HG03175 (cell line): ENCODE measurements at regions not wholly inside any gene's neighbourhood (a gene's known extent, or its start where the extent isn't known, plus 50 kb on each side); places are given as distances from the start of the nearest gene placed in this dataset.

ENCODE experiments used
- ATAC-seq: cut with Tn5 transposase; IDR thresholded peaks from one replicate; pipeline ENCODE4 v1.9.1; 2021; ENCODE audit warnings: mild to moderate bottlenecking, moderate library complexity; ENCODE audit not compliant: unreplicated experiment

DNA sequence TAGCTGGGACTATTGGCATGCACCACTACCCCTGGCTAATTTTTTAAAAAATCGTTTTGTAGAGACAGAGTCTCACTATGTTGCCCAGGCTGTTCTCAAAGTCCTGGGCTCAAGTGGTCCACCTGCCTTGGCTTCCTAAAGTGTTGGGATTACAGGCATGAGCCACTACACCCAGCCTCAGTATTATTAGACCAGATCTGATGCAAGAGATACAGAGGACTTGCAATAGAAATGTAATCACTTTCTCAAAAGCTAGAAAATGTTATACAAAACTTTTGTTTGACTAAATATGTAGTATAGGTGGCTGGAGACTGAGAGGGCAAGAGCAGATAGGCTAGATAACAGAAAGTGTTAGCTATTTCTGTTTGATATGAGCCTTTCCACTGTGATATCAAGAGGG lies 531.9 kb downstream of the SOX2 start:
- no peak for ATAC-seq

DNA sequence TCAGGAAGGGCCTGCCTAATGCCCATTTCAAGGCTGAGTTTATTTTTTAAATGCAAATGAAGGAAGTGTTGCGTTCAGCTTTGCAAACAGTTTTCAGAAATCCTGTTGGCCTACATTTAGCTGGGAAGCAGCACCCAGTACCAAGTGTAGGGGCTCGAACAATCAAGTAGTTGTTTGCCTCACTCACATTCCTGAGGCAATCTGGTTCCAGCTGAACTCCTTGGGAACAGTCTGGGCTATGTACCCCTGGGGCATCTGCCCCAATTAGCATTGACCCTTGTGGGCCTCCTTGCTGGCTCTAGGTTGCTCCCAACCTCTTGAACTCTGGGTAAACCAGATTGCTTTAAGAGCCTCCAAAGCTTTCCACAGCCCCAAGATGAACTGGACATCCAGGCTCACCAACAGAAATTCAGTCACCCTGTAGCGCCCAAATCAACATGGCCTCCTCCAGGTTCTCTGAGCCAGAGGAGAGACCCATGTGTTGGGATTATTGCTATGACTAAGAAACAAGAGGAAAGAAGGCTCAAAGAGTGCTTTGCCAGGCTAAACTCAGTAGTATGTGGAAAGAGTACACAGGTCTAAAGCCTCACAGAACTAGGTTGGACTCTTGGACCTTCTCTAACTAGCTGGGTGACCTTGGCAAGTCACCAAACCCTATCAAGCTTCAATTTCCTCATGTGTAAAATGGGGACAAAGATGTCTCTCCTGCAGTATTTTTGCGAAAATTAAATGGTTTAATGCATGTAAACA lies 532.7 kb downstream of the SOX2 start:
- no peak for ATAC-seq

DNA sequence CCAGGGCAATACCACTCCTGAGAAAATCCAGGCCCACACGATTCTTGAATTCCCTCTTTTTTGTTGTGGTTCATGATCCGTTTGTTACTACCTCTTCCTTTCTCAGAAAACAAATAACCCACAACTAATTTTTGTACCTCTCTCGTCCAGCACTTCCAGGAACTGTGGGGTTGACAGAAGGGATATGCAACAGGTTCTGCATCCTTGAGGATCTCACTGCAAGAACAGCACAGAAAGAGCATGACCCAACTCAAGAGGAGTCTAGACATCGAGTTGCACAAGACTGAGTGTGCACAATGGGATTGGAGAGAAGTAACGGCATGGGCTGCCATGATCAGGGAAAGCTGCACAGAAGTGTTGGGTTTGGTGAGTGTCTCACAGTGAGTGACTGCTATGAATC lies 533.3 kb downstream of the SOX2 start:
- no peak for ATAC-seq

- no peak for ATAC-seq
Measured at GRCh38 chr3:182246870-182247269, 535.1 kb downstream of the SOX2 start.

GRCh38 chr3:182248349-182248880 lies 536.7 kb downstream of the SOX2 start:
- ATAC-seq, result no peak

DNA sequence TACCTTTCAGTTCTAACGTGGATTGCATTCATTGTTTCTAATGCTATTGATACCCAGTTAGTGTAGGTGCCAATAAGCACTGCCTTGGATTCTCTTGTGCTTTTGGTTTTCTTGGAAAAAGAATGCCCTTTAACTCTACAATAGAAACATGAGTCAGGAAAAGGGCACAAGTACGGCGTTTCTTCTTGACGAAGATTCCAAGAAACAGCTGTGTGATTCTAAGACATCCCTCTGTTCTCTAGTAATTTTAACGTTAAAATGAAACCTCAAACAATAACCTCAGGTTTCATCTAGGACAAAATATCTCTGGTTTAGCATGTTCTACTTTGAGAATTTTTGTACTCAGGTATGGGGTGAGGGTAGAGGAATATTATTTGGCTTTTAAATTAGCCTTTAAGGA lies 540.5 kb upstream of the ATP11B start:
- no peak for ATAC-seq

- no peak for ATAC-seq
Measured at GRCh38 chr3:182255158-182255557, 538.1 kb upstream of the ATP11B start.

DNA sequence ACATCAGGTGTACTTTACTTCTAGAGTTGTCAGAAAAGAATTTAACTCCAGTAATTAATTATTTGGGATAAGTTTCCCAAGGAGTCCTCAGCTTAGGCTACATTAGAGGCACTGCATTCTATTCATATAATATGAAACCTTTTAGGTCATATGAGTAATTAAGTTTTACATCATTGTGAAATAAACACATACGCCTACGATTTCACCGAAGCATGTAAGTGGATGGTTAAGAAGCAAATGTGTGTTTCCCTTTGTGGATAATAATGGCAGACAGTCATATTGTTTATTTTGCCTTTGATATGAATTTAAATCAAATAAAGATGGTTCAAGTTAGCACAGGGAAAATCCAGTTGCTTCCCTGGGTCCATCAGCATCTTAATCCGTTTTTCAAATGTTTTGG lies 535.9 kb upstream of the ATP11B start:
- no peak for ATAC-seq

- ATAC-seq, result no peak
Measured at GRCh38 chr3:182258538-182259177, 534.6 kb upstream of the ATP11B start.

DNA sequence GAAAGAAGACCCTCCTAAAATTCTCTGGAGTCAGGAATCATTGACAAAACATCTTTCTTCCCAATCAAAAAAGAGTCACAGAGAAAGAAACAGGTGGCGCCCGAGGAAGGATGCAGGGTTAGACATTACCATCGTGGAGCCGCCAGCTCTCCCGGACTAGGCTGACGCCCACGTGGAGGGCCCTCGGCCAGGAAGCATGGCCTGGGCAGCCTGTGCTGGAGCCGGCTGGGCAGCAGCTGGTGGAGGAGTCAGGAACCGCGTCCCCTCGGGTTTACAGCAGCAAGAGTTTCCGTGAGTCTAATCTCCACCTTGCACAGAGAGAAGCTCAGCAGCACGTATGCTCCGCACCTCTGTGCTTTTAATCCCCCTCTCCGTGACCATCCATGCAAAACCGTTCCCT lies 533.7 kb upstream of the ATP11B start:
- ATAC-seq, result no peak

- ATAC-seq, result no peak
Measured at GRCh38 chr3:182261041-182261440, 532.3 kb upstream of the ATP11B start.

- no peak for ATAC-seq
Measured at GRCh38 chr3:182268711-182269110, 524.6 kb upstream of the ATP11B start.

GRCh38 chr3:182276512-182276911 lies 516.8 kb upstream of the ATP11B start:
- ATAC-seq, result no peak

DNA sequence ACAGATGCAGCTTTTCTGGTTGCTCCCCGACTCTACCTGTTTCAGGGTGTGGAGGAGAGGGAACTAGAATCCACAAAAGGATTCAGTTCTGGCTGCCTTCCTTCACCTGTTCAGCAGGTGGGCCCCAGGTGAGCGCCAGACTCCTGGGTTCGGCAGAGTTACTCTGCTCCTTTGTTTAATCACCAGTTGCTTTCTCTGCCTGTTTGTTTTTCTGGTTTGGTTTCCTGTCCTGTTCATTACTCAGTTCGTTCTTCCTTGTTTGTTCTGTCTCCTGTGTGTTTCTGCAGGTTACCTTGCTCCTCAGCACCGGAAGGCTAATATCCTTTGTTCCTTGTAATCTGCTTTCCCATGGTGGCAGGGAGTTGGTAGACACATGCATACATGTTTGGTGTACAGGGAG lies 508.5 kb upstream of the ATP11B start:
- ATAC-seq, result no peak

GRCh38 chr3:182292591-182292990 lies 500.7 kb upstream of the ATP11B start:
- ATAC-seq, result no peak

DNA sequence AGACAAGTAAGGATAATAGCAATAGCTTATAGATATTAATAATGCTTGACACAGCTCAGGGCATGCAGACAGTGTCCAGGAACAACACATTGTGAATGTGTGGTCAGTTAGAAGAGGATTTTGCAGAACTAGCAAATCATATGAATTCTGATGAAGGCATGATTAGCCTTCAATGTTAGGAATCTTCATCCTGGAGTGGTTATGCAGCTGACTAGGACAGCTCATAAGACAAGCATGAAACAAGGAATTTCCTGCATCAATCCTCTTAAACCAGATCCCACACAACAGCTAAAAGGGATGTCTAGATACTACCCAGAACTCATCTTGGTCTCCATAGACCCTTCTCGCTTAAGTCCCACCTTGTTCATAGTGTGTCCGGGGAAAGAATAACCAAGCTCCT lies 499.0 kb upstream of the ATP11B start:
- no peak for ATAC-seq

DNA sequence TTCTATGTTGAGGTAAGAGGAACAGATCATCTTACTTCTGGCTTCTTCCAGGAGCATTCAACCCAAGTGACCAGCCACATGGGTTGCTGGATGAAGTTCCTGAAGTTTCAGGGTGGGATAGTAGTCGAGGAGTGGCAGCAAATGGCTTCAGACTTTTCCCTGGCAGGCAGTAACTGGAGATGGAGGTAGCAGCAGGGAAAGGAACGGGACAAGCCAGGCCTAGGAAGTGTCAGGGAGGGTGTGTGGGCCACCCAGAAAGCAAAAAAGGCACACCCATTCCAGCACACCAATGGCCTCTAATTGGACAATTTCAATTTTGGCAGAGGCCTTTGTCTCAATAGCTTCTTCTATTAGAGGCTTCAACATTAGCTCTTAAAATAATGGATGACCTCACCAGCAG lies 498.6 kb upstream of the ATP11B start:
- ATAC-seq, result no peak

DNA sequence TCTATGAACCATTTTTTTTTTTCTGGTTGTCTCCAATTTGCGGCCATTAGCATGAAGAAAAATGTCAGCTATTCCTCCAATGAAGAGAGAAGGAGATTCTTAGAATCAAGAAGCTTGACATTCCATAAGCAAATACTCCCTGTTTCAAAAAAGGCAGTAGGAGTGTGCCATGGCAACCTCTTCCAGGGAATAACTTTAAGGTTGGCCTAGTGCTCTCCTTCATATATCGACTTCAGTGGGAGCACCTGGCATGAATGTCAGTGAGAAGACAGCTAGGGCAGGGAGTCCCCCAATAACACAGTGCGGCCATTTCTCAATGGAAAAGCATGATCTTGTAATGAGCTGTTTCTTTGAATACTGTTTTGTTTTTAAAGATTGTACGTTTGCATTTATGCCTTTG lies 493.0 kb upstream of the ATP11B start:
- no peak for ATAC-seq

- no peak for ATAC-seq
Measured at GRCh38 chr3:182303169-182303568, 490.1 kb upstream of the ATP11B start.

- ATAC-seq, result no peak
Measured at GRCh38 chr3:182305881-182306665, 487.2 kb upstream of the ATP11B start.

DNA sequence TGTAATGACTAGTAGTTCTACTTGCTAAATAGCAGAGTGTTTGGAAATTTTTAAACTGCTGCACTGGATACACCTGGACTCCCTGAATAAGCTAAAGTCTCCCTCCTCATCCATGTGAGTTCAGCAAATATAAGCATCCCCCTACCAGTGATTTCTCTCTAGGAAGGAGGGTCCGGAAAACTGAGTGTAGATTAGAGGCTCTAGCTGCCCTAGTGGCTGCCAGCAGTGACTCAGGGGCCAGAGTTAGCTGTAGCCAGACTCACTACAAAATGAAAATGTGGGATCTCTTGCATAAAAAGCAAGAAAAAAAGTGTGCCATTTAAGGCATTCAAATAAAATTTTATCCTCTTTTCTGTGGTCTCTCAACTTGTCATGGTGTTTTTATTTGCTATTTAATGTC lies 485.0 kb upstream of the ATP11B start:
- ATAC-seq, result no peak

- no peak for ATAC-seq
Measured at GRCh38 chr3:182309120-182309519, 484.2 kb upstream of the ATP11B start.
